ENCODE measurements at regions not wholly inside any gene's neighbourhood (a gene's known extent, or its start where the extent isn't known, plus 50 kb on each side); places are given as distances from the start of the nearest gene placed in this dataset.
A peak's percentile ranks its signal among the peaks of the same experiment; 100 is the strongest.
"Not testable (repeated sequence)": the region's sequence is repeated elsewhere in the genome, so short reads cannot be mapped to it uniquely, and the experiment has no call there.

- DNase-seq, result no peak
Measured at GRCh38 chr2:176947754-176948153, 264.8 kb upstream of the HNRNPA3 start.

- DNase-seq, result not testable (repeated sequence)
Measured at GRCh38 chr2:176951218-176951617, 261.4 kb upstream of the HNRNPA3 start.

- no peak for DNase-seq
Measured at GRCh38 chr2:176956791-176957190, 255.8 kb upstream of the HNRNPA3 start.

GRCh38 chr2:176959614-176960013, 253.0 kb upstream of the HNRNPA3 start:
- no peak for DNase-seq

GRCh38 chr2:176960061-176960460, 252.5 kb upstream of the HNRNPA3 start:
- DNase-seq, result no peak

- no peak for DNase-seq
Measured at GRCh38 chr2:176960736-176961520, 251.7 kb upstream of the HNRNPA3 start.

GRCh38 chr2:176961775-176962619, 250.6 kb upstream of the HNRNPA3 start:
- no peak for DNase-seq

GRCh38 chr2:176963568-176964287, 248.9 kb upstream of the HNRNPA3 start:
- DNase-seq, result no peak

- no peak for DNase-seq
Measured at GRCh38 chr2:176967911-176968450, 244.6 kb upstream of the HNRNPA3 start.

GRCh38 chr2:176969642-176970359, 242.8 kb upstream of the HNRNPA3 start:
- DNase-seq, result no peak

GRCh38 chr2:176976736-176977685, 235.6 kb upstream of the HNRNPA3 start:
- no peak for DNase-seq

- DNase-seq, result no peak
Measured at GRCh38 chr2:176978921-176979320, 233.7 kb upstream of the HNRNPA3 start.

GRCh38 chr2:176979981-176980710, 232.4 kb upstream of the HNRNPA3 start:
- DNase-seq, result no peak

GRCh38 chr2:176984987-176985386, 227.6 kb upstream of the HNRNPA3 start:
- DNase-seq, result no peak

GRCh38 chr2:176985871-176986270, 226.7 kb upstream of the HNRNPA3 start:
- DNase-seq, result no peak

GRCh38 chr2:176986487-176986886, 226.1 kb upstream of the HNRNPA3 start:
- DNase-seq, result no peak

- DNase-seq, result no peak
Measured at GRCh38 chr2:176991411-176991810, 221.2 kb upstream of the HNRNPA3 start.

GRCh38 chr2:176997074-176997791, 215.4 kb upstream of the HNRNPA3 start:
- DNase-seq, result no peak

GRCh38 chr2:176997792-176998169, 214.8 kb upstream of the HNRNPA3 start:
- DNase-seq, result no peak

GRCh38 chr2:176999301-176999700, 213.3 kb upstream of the HNRNPA3 start:
- DNase-seq, result peak; percentile 18
